Activated naive CD4-positive, alpha-beta T cell treated with Interleukin-2 at 50 U/mL for 16 hours (primary cell): ENCODE measurements at regions not wholly inside any gene's neighbourhood (a gene's known extent, or its start where the extent isn't known, plus 50 kb on each side); places are given as distances from the start of the nearest gene placed in this dataset.
A peak's percentile ranks its signal among the peaks of the same experiment; 100 is the strongest.
"Not testable (repeated sequence)": the region's sequence is repeated elsewhere in the genome, so short reads cannot be mapped to it uniquely, and the experiment has no call there.

Source experiments
- DNase-seq: peaks from one replicate; pipeline ENCODE4 v3.0.0-alpha.2; 2020

DNA sequence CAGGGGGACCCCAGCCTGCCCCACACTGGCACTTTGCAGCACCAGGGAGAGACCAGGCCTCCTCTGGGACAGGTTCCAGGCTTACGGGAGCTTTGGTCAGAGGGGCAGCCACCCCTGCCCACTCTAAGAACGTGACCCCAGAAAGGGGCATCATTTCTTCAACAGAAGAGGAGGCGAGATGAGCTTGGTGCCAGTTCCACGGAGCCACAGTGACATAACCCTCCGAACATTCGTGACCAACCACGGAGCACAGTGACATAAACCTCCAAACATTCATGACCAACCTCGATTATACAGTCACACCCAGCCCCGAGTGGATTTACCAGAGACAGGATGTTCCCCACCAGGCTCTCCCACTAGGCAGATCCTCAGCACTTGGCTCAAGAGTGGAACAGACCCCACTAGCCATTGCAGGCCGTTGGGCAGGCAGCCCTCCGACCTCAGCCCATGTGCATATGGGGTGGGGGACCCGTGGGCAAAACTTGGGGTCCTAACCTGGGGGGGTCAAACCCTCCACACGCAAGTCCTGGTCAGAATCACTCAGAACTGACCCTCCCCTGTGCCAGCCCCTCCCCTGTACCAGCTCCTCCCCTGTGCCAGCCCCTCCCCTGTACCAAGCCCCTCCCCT, 112.9 kb downstream of the METRNL start:
- no peak for DNase-seq

- DNase-seq = not testable (repeated sequence)
Measured at GRCh38 chr17:83192789-83193335, 113.5 kb downstream of the METRNL start.

DNA sequence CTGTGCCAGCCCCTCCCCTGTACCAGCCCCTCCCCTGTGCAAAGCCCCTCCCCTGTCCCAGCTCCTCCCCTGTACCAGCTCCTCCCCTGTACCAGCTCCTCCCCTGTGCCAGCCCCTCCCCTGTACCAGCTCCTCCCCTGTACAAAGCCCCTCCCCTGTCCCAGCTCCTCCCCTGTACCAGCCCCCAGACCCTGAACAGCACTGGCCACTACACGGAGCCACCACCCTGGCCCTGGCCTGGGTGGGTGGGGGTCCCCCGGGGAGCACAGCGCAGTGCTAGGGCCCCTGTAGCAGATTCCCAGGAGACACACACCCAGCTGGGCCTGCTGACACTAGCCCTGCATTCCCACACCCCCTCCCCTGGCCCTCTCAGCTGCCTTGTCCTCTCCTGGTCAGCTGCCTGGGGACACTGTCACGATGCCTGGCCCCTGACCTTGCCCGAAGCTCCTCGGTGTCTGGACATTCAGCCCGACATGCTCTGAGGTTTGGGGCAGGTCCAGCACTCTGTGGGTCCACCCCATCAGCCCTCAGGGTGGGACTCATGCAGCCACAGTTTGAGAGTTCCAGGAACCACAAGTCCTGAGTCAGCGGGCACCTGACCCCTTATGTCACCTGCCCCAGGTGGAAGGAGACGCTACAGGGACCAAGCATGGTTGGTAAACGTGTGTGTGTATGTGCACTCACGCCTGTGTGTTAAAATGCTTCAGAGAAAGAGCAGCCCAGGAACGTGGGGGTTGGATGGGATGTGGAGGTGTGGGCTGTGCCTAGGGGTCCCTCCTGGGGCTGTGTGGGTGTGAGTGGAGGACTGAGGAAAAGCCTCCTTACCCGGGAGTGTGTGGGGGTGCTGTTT, 114.2 kb downstream of the METRNL start:
- DNase-seq = no peak

GRCh38 chr17:83194186-83194561, 114.8 kb downstream of the METRNL start:
- DNase-seq = no peak

DNA sequence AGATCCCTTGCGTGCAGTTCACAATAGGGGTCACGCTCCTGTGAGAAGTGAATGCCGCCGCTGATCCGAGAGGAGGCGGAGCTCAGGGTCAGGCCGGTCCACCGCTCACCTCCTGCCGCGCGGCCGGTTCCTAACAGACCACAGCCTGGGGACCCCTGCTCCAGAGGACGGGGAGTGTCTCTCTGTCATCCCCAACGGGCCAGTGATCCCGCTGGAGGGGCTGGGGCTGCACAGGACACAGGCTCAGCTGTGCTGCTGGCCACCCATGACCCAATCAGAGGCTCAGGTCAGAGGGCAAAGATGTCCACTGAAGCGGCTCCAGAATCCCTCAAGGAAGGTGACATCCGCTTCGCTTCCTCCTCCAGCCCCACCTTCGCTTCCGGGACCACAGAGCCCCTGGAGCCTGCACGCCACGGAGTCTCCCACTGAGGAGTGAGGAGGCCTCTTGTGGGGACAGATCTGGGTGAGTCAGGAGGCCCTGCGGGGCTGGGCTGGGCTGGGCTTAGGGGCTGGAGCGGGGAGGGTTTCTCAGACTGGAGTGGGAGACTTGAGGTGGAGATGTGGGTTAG, 115.4 kb downstream of the METRNL start:
- DNase-seq = no peak

- DNase-seq = no peak
Measured at GRCh38 chr17:83195330-83196023, 116.1 kb downstream of the METRNL start.

GRCh38 chr17:83196024-83196365, 116.6 kb downstream of the METRNL start:
- DNase-seq = no peak

DNA sequence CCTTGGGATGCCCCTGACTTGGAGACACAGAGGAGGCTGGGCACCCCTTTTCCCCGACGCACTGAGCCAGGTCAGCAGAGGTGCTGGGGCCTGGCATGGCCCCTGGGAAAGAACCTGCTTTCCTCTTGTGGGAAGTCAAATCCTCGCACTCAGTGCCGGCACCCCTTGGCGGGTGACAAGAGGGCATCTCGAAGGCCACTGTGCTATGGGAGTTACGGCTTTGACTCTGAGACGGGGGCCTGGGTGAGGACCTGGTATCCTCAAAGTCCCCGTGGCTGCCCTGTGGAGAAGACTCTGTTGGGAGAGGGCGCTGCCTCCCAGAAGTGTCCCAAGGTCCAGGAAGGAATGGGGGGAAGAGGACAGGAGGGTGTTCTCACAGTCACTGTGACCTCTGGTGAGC, 117.0 kb downstream of the METRNL start:
- no peak for DNase-seq

GRCh38 chr17:83196973-83197880, 117.8 kb downstream of the METRNL start:
- DNase-seq = no peak

- DNase-seq = no peak
Measured at GRCh38 chr17:83198366-83199341, 119.2 kb downstream of the METRNL start.

- DNase-seq = peak; percentile 63
Measured at GRCh38 chr17:83199500-83200201, 120.2 kb downstream of the METRNL start.

DNA sequence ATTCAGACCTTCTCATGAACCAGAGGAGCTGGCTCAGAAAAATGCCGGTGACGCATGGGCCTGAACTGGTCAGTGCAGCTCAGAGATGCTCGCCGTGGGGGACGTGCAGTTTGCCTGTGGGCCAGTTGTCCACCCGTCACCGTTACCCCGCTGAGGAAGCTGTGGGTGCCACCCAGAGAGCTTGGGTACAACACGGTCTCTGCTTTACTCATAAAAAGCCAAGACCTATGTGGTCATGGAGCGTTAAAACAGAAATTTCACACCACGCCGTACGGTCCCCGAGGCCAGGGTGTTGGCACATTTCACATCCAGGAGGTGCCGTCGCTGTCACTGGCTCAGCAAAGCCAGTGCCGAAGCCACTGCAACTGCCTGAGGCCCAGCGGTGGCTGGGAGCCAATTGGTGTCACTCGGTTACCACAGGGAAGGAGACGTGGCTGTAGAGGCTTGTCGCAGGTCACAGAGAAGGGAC, 120.9 kb downstream of the METRNL start:
- peak; percentile 60 for DNase-seq

DNA sequence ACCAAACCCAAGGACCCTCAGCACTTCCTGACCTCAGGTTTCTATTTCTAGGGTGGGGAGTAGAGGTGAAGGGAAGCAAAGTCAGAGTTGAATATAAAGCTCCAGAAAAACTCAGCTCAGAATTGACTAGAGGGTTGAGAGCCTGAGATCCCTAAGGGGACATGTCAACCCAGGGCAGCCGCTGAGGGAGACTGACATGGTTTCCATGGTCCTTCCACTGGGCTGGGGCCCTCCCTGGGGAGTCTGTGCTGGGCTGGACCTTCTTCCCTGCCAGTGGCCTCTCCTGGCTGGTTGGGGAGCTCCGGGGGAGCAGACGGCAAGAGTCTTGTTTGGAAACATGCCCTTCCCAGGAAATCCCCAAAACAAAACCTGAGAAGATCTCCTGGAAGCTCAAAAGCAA, 121.3 kb downstream of the METRNL start:
- no peak for DNase-seq

GRCh38 chr17:83201206-83202001, 122.0 kb downstream of the METRNL start:
- DNase-seq = peak; percentile 1

GRCh38 chr17:83202002-83203000, 122.9 kb downstream of the METRNL start:
- peak; percentile 1 for DNase-seq

- DNase-seq = peak; percentile 3
Measured at GRCh38 chr17:83203073-83203471, 123.7 kb downstream of the METRNL start.

GRCh38 chr17:83203472-83204221, 124.2 kb downstream of the METRNL start:
- peak; percentile 1 for DNase-seq
